ENCODE measurements at regions not wholly inside any gene's neighbourhood (a gene's known extent, or its start where the extent isn't known, plus 50 kb on each side); places are given as distances from the start of the nearest gene placed in this dataset.

DNA sequence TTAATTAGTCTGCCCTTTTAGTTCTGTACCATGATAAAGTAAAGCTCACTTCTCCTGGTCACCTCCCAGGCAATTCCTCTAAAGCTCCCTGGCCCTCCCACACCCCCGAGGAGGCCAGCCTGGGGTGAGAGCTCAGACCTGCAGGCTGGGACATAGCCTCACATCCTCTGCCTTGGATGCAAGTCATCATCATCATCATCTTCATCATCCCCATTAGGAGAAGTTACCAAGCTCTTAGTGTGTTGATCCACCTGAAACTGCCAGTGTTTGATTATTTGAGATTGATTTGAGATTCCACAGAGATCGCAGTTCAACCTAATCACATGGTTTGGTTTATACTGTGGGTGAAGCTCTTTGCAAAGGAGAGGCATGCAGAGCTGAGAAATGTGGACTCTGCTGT lies 197.5 kb downstream of the CYLD start:
- no peak overlapping the region for H3K4me3 ChIP-seq
- H3K36me3 ChIP-seq = no peaks in the 10 kb centered on the region
- no peak for TF ChIP-seq POLR2A (IDR thresholded peaks at IDR 0.05)
- TF ChIP-seq EP300 (IDR thresholded peaks at IDR 0.05) = no peak
- TF ChIP-seq, protein P1, sequence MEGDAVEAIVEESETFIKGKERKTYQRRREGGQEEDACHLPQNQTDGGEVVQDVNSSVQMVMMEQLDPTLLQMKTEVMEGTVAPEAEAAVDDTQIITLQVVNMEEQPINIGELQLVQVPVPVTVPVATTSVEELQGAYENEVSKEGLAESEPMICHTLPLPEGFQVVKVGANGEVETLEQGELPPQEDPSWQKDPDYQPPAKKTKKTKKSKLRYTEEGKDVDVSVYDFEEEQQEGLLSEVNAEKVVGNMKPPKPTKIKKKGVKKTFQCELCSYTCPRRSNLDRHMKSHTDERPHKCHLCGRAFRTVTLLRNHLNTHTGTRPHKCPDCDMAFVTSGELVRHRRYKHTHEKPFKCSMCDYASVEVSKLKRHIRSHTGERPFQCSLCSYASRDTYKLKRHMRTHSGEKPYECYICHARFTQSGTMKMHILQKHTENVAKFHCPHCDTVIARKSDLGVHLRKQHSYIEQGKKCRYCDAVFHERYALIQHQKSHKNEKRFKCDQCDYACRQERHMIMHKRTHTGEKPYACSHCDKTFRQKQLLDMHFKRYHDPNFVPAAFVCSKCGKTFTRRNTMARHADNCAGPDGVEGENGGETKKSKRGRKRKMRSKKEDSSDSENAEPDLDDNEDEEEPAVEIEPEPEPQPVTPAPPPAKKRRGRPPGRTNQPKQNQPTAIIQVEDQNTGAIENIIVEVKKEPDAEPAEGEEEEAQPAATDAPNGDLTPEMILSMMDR (IDR thresholded peaks at IDR 0.05) = no peak
- WGBS, 2 donors = 72 to 93% methylated on average over 2 of the region's 2 CpGs
- no peak overlapping the region for H3K27ac ChIP-seq
- no peaks in the 10 kb centered on the region for H3K9me3 ChIP-seq
- no peaks in the 10 kb centered on the region for H3K27me3 ChIP-seq
- DNase-seq (ENCODE audit: low spot score in 2 of 2) = no peak
- no peaks in the 10 kb centered on the region for H3K4me1 ChIP-seq

DNA sequence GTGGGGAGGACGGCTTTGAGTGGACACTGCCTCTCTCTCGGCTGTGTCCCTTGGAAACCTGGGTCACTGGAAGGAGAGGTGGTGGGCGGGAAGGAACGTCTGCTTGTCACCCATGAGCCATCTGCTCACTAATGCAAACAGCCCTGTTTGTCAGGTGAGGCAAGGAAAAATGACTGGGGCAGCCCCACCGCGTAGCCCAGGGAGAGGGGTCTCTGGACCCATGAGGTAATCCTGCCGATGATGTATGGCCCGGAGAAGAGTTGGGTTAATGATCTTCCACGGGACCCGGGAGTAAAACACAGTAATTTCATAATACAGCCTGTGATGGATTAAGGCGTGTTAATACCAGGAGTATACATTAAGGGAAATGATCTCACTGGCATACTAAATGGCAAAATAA lies 197.0 kb downstream of the CYLD start:
- 72 to 79% methylated on average over 11 of the region's 11 CpGs for WGBS, 2 donors
- TF ChIP-seq EP300 (IDR thresholded peaks at IDR 0.05) (no peak), POLR2A (IDR thresholded peaks at IDR 0.05) (no peak)
- TF ChIP-seq, protein P1 (IDR thresholded peaks at IDR 0.05) = no peak
- no peak for DNase-seq (ENCODE audit: low spot score in 2 of 2)
- no peak overlapping the region for H3K4me3 ChIP-seq
- no peak overlapping the region for H3K27ac ChIP-seq
- no peaks in the 10 kb centered on the region for H3K27me3 ChIP-seq
- H3K4me1 ChIP-seq = no peaks in the 10 kb centered on the region
- no peaks in the 10 kb centered on the region for H3K36me3 ChIP-seq
- H3K9me3 ChIP-seq = no peaks in the 10 kb centered on the region

- H3K9me3 ChIP-seq = no peaks in the 10 kb centered on the region
- H3K27me3 ChIP-seq = no peaks in the 10 kb centered on the region
- no peaks in the 10 kb centered on the region for H3K36me3 ChIP-seq
- WGBS, 2 donors = 80 to 94% methylated on average over 3 of the region's 3 CpGs
- H3K27ac ChIP-seq = no peak overlapping the region
- TF ChIP-seq, protein P1 (IDR thresholded peaks at IDR 0.05) = no peak
- no peak for DNase-seq (ENCODE audit: low spot score in 2 of 2)
- H3K4me1 ChIP-seq = no peaks in the 10 kb centered on the region
- no peak overlapping the region for H3K4me3 ChIP-seq
Measured at GRCh38 chr16:50933262-50933661, 191.4 kb downstream of the CYLD start.

DNA sequence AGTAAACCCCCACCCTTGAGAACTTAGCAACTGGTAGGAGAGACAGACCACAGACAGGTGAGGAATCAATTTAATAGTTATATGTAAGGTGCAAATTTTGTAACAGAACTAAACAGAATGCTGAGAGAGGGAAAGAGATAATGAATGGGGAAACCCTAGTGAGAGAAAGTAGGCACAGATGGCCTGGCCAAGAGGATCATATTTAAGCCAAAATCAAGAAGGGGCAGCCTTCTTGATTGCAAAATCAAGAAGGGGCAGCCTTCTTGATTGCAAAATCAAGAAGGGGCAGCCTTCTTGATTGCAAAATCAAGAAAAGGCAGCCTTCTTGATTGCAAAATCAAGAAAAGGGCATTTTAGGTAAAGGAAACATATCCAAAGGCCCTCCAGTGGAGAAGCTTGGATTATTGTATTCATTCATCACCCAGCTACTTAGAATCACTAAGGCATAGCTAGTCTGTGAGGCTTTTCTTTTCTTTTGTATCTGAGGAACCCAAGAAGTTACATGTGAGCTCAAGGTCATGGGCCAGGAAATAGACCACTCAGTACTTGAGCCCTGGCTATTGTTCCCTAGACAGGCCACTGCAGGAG lies 190.6 kb downstream of the CYLD start:
- DNase-seq (ENCODE audit: low spot score in 2 of 2) = no peak

DNA sequence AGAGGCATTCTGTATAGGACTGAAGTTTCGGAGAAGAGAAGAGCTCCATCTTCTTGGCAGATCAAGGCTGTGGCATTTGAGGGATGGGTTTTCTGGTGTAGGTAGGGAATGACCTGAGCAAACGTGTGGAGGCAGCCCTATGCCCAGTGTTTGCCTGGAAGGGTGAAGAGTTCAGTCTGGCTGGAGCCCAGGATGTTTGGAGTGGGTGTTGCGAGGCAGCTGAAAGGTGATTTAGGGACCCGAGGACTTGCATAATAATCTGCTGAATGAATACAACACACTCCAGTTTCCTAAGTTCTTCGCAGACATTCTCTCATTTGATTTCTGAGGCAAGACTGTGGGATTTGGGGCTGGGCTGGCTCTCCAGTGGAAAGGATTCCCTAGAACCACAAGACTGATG lies 186.2 kb downstream of the CYLD start:
- H3K4me3 ChIP-seq = no peak overlapping the region
- H3K27ac ChIP-seq = no peak overlapping the region
- H3K36me3 ChIP-seq = no peaks in the 10 kb centered on the region
- DNase-seq (ENCODE audit: low spot score in 2 of 2) = no peak
- H3K9me3 ChIP-seq = no peaks in the 10 kb centered on the region
- 66 to 77% methylated on average over 5 of the region's 5 CpGs for WGBS, 2 donors
- no peaks in the 10 kb centered on the region for H3K4me1 ChIP-seq
- H3K27me3 ChIP-seq = no peaks in the 10 kb centered on the region
- TF ChIP-seq POLR2A (IDR thresholded peaks at IDR 0.05) (no peak), EP300 (IDR thresholded peaks at IDR 0.05) (no peak)
- TF ChIP-seq, protein P1 (IDR thresholded peaks at IDR 0.05) = no peak

More for the DNA sequence above, 190.6 kb downstream of the CYLD start:
- no peaks in the 10 kb centered on the region for H3K9me3 ChIP-seq
- no peaks in the 10 kb centered on the region for H3K27me3 ChIP-seq
- H3K4me1 ChIP-seq = no peaks in the 10 kb centered on the region
- TF ChIP-seq EP300 (IDR thresholded peaks at IDR 0.05) (peak in 1 of 2 donors; percentile 6), POLR2A (IDR thresholded peaks at IDR 0.05) (no peak)
- TF ChIP-seq, protein P1 (IDR thresholded peaks at IDR 0.05) = no peak
- H3K36me3 ChIP-seq = no peaks in the 10 kb centered on the region
- no peak overlapping the region for H3K27ac ChIP-seq
- H3K4me3 ChIP-seq = no peak overlapping the region

Data from tibial nerve (tissue), 4 donors.